Caco-2 (cell line): ENCODE measurements at regions not wholly inside any gene's neighbourhood (a gene's known extent, or its start where the extent isn't known, plus 50 kb on each side); places are given as distances from the start of the nearest gene placed in this dataset.

Experiments
- BruUV-seq: library from RNA; stranded (reverse); fragments of 400-500 nt; replicated peaks from 2 replicates; lab custom pipeline; 2021; lab: Mats Ljungman, UMichigan
- CTCF ChIA-PET: fragments of 300-600 bp; sonication (Branson Sonifier 250); formaldehyde crosslinking; loops from one replicate; lab custom pipeline; 2022; ENCODE audit warnings: antibody characterized with exemption; lab: Charles Lee
- POLR2A ChIA-PET: fragments of 300-600 bp; sonication (Branson Sonifier 250); formaldehyde crosslinking; loops from one replicate; lab custom pipeline; 2022; ENCODE audit warnings: antibody characterized with exemption; lab: Charles Lee
- DNase-seq, 2 experiments: peaks; one replicate each; pipeline versions ENCODE4 v3.0.0 to v3.0.0-alpha.2; 2020 to 2022
- H3K27me3 ChIP-seq: replicated peaks from 2 replicates; pipeline ENCODE4 v1.6.0; 2011; ENCODE audit warnings: low read length; ENCODE audit not compliant: control insufficient read depth, insufficient read depth
- H3K36me3 ChIP-seq: 2 replicates; pipeline ENCODE4 v1.5.1; 2011; ENCODE audit warnings: low read length; ENCODE audit not compliant: control insufficient read depth, insufficient read depth
- H3K4me1 ChIP-seq: fragments of 250-450 bp; sonication (Bioruptor Pico); 2 replicates; pipeline ENCODE4 v1.5.1; 2020; ENCODE audit warnings: mild to moderate bottlenecking
- H3K4me3 ChIP-seq: 2 replicates; pipeline ENCODE4 v1.5.1; 2011; ENCODE audit warnings: low read depth, mild to moderate bottlenecking, control low read depth, low read length
- H3K9me3 ChIP-seq: fragments of 250-450 bp; sonication (Bioruptor Pico); 2 replicates; pipeline ENCODE4 v1.5.1; 2020; ENCODE audit warnings: mild to moderate bottlenecking, moderate library complexity
- H3K27ac Mint-ChIP-seq: one replicate; pipeline ENCODE4 v1.8.0; 2022; ENCODE audit warnings: mixed read lengths; ENCODE audit not compliant: unreplicated experiment
- H3K27me3 Mint-ChIP-seq: one replicate; pipeline ENCODE4 v1.8.0; 2022; ENCODE audit warnings: mixed read lengths; ENCODE audit not compliant: insufficient read depth, unreplicated experiment
- H3K36me3 Mint-ChIP-seq: one replicate; pipeline ENCODE4 v1.8.0; 2022; ENCODE audit warnings: mild to moderate bottlenecking, mixed read lengths; ENCODE audit not compliant: insufficient read depth, unreplicated experiment
- H3K4me1 Mint-ChIP-seq: one replicate; pipeline ENCODE4 v1.8.0; 2022; ENCODE audit warnings: low read depth, mixed read lengths; ENCODE audit not compliant: unreplicated experiment
- H3K4me3 Mint-ChIP-seq: one replicate; pipeline ENCODE4 v1.8.0; 2022; ENCODE audit warnings: mild to moderate bottlenecking, moderate library complexity, mixed read lengths; ENCODE audit not compliant: unreplicated experiment
- H3K9me3 Mint-ChIP-seq: one replicate; pipeline ENCODE4 v1.8.0; 2022; ENCODE audit warnings: mixed read lengths; ENCODE audit not compliant: unreplicated experiment
- CTCF ChIP-seq, 2 experiments: fragments of 200-600 bp in 1 of 2; IDR thresholded peaks; 1 replicate in 1 of 2; 2 replicates in 1 of 2; pipeline versions ENCODE4 v1.5.1 to v1.8.0; 2011 to 2022; ENCODE audit warnings: antibody characterized with exemption in 1 of 2, control low read depth in 1 of 2, inconsistent platforms in 1 of 2, low read depth in 1 of 2, low read length in 1 of 2, mild to moderate bottlenecking in 1 of 2, moderate library complexity in 1 of 2; ENCODE audit not compliant: insufficient read depth in 1 of 2, severe bottlenecking in 1 of 2, unreplicated experiment in 1 of 2
- intact Hi-C: fragments of 100-400 bp; cut with micrococcal nuclease; formaldehyde crosslinking; loops from one replicate; pipeline ENCODE4 v1.10.0; 2022; ENCODE audit not compliant: unreplicated experiment

GRCh38 chr14:25111061-25111601 is 61.2 kb upstream of the STXBP6 start:
- Mint-ChIP-seq H3K27ac (no peak overlapping the region), H3K9me3 (peaks cover 9% of the 10 kb centered on the region), H3K27me3 (no peaks in the 10 kb centered on the region), H3K4me1 (no peaks in the 10 kb centered on the region), H3K4me3 (no peak overlapping the region), H3K36me3 (no peaks in the 10 kb centered on the region)
- ChIA-PET POLR2A (no interaction called here), CTCF (no interaction called here)
- DNase-seq = peak in 1 of 2 experiments; percentile 24
- Histone ChIP-seq H3K36me3 (no peaks in the 10 kb centered on the region), H3K4me3 (no peak overlapping the region), H3K9me3 (no peaks in the 10 kb centered on the region), H3K4me1 (peaks cover 9% of the 10 kb centered on the region), H3K27me3 (no peaks in the 10 kb centered on the region)
- intact Hi-C loops = no loop called here
- BruUV-seq = no TSS peak
- no peak for TF ChIP-seq CTCF (IDR thresholded peaks at IDR 0.05; ENCODE audit: insufficient read depth in 1 of 2, low read depth in 1 of 2, low read length in 1 of 2, severe bottlenecking in 1 of 2, unreplicated experiment in 1 of 2)

- no peaks in the 10 kb centered on the region for H3K27me3 Mint-ChIP-seq
- H3K27ac Mint-ChIP-seq = no peak overlapping the region
- CTCF ChIA-PET = no interaction called here
Measured at GRCh38 chr14:25110106-25110505, 60.2 kb upstream of the STXBP6 start.

GRCh38 chr14:25108959-25109358 is 59.0 kb upstream of the STXBP6 start:
- Histone ChIP-seq H3K36me3 (no peaks in the 10 kb centered on the region), H3K27me3 (no peaks in the 10 kb centered on the region), H3K9me3 (no peaks in the 10 kb centered on the region), H3K4me1 (peaks cover 9% of the 10 kb centered on the region), H3K4me3 (no peak overlapping the region)
- no TSS peak for BruUV-seq
- H3K4me3 Mint-ChIP-seq = no peak overlapping the region
- DNase-seq = no peak
- intact Hi-C loops = no loop called here
- ChIA-PET CTCF (no interaction called here), POLR2A (no interaction called here)
- no peaks in the 10 kb centered on the region for H3K4me1 Mint-ChIP-seq
- no peak for TF ChIP-seq CTCF (IDR thresholded peaks at IDR 0.05; ENCODE audit: insufficient read depth in 1 of 2, low read depth in 1 of 2, low read length in 1 of 2, severe bottlenecking in 1 of 2, unreplicated experiment in 1 of 2)
- no peaks in the 10 kb centered on the region for H3K9me3 Mint-ChIP-seq
- no peaks in the 10 kb centered on the region for H3K27me3 Mint-ChIP-seq
- no peak overlapping the region for H3K27ac Mint-ChIP-seq
- H3K36me3 Mint-ChIP-seq = no peaks in the 10 kb centered on the region

More at GRCh38 chr14:25110106-25110505, 60.2 kb upstream of the STXBP6 start:
- Mint-ChIP-seq H3K9me3 (peaks cover 9% of the 10 kb centered on the region), H3K4me1 (no peaks in the 10 kb centered on the region), H3K36me3 (no peaks in the 10 kb centered on the region), H3K4me3 (no peak overlapping the region)
- H3K4me1 ChIP-seq = peaks cover 9% of the 10 kb centered on the region
- POLR2A ChIA-PET = no interaction called here
- no TSS peak for BruUV-seq
- no peaks in the 10 kb centered on the region for H3K9me3 ChIP-seq
- DNase-seq = no peak
- H3K36me3 ChIP-seq = no peaks in the 10 kb centered on the region
- H3K4me3 ChIP-seq = no peak overlapping the region
- intact Hi-C loops = no loop called here
- no peaks in the 10 kb centered on the region for H3K27me3 ChIP-seq
- TF ChIP-seq CTCF (IDR thresholded peaks at IDR 0.05; ENCODE audit: insufficient read depth in 1 of 2, low read depth in 1 of 2, low read length in 1 of 2, severe bottlenecking in 1 of 2, unreplicated experiment in 1 of 2) = no peak
